Peyer's patch (tissue), 4 donors: ENCODE measurements at regions not wholly inside any gene's neighbourhood (a gene's known extent, or its start where the extent isn't known, plus 50 kb on each side); places are given as distances from the start of the nearest gene placed in this dataset.

ENCODE experiments used
- DNase-seq, 3 donors: peaks; one replicate each; pipeline ENCODE4 v3.0.0-alpha.2; 2017 to 2019
- H3K27ac ChIP-seq, 4 donors: fragments of 200-600 bp; sonication (generic); one replicate each; pipeline ENCODE4 v1.5.1; 2016 to 2019
- H3K27me3 ChIP-seq, 2 donors: fragments of 200-600 bp; sonication (generic); one replicate each; pipeline ENCODE4 v1.5.1; 2019
- H3K36me3 ChIP-seq, 3 donors: fragments of 200-600 bp; sonication (generic); one replicate each; pipeline ENCODE4 v1.5.1; 2016 to 2019
- H3K4me1 ChIP-seq, 4 donors: fragments of 200-600 bp; sonication (generic); one replicate each; pipeline ENCODE4 v1.5.1; 2016 to 2019
- H3K4me3 ChIP-seq, 4 donors: fragments of 200-600 bp; sonication (generic); 1 replicate in 3 of 4; 2 replicates in 1 of 4; pipeline ENCODE4 v1.5.1; 2016 to 2019; ENCODE audit warnings: mild to moderate bottlenecking in 1 of 4
- H3K9me3 ChIP-seq, 4 donors: fragments of 200-600 bp; sonication (generic); one replicate each; pipeline ENCODE4 v1.5.1; 2016 to 2019; ENCODE audit warnings: mild to moderate bottlenecking in 1 of 4
- CTCF ChIP-seq, 6 experiments: fragments of 450-650 bp in 4 of 6; fragments of 200-600 bp in 2 of 6; sonication (generic) in 1 of 6; IDR thresholded peaks; one replicate each; pipeline ENCODE4 v1.5.1; 2017 to 2019; ENCODE audit warnings: antibody characterized with exemption in 6 of 6, mild to moderate bottlenecking in 3 of 6, moderate library complexity in 1 of 6
- POLR2A ChIP-seq, 2 donors: fragments of 450-650 bp; IDR thresholded peaks; one replicate each; pipeline ENCODE4 v1.5.1; 2017; ENCODE audit warnings: antibody characterized with exemption in 2 of 2, mild to moderate bottlenecking in 2 of 2, moderate library complexity in 2 of 2

- Histone ChIP-seq H3K27me3 (no peaks in the 10 kb centered on the region), H3K36me3 (no peaks in the 10 kb centered on the region), H3K4me1 (no peaks in the 10 kb centered on the region), H3K4me3 (no peak overlapping the region), H3K9me3 (no peaks in the 10 kb centered on the region), H3K27ac (no peak overlapping the region)
- DNase-seq, result no peak
- TF ChIP-seq CTCF (IDR thresholded peaks at IDR 0.05) (no peak), POLR2A (IDR thresholded peaks at IDR 0.05) (no peak)
Observed at GRCh38 chr5:163878490-163878889, 373.1 kb downstream of the MAT2B start.

- H3K36me3 ChIP-seq, result no peaks in the 10 kb centered on the region
- no peak overlapping the region for H3K4me3 ChIP-seq
- no peak for TF ChIP-seq CTCF (IDR thresholded peaks at IDR 0.05)
- TF ChIP-seq POLR2A (IDR thresholded peaks at IDR 0.05), result no peak
- H3K27ac ChIP-seq, result no peak overlapping the region
- no peak for DNase-seq
- no peaks in the 10 kb centered on the region for H3K9me3 ChIP-seq
- H3K27me3 ChIP-seq, result no peaks in the 10 kb centered on the region
- H3K4me1 ChIP-seq, result no peaks in the 10 kb centered on the region
Observed at GRCh38 chr5:163880302-163880701, 374.9 kb downstream of the MAT2B start.

- Histone ChIP-seq H3K4me1 (no peaks in the 10 kb centered on the region), H3K27me3 (no peaks in the 10 kb centered on the region), H3K27ac (no peak overlapping the region), H3K9me3 (no peaks in the 10 kb centered on the region), H3K4me3 (no peak overlapping the region), H3K36me3 (no peaks in the 10 kb centered on the region)
- no peak for DNase-seq
- TF ChIP-seq POLR2A (IDR thresholded peaks at IDR 0.05) (no peak), CTCF (IDR thresholded peaks at IDR 0.05) (no peak)
Observed at GRCh38 chr5:163885117-163885516, 379.7 kb downstream of the MAT2B start.

GRCh38 chr5:163887854-163888253 is 382.4 kb downstream of the MAT2B start:
- no peaks in the 10 kb centered on the region for H3K27me3 ChIP-seq
- H3K4me3 ChIP-seq, result no peak overlapping the region
- H3K9me3 ChIP-seq, result no peaks in the 10 kb centered on the region
- no peak for DNase-seq
- H3K36me3 ChIP-seq, result no peaks in the 10 kb centered on the region
- H3K27ac ChIP-seq, result no peak overlapping the region
- TF ChIP-seq POLR2A (IDR thresholded peaks at IDR 0.05) (no peak), CTCF (IDR thresholded peaks at IDR 0.05) (no peak)
- H3K4me1 ChIP-seq, result no peaks in the 10 kb centered on the region

- H3K27ac ChIP-seq, result no peak overlapping the region
- no peaks in the 10 kb centered on the region for H3K9me3 ChIP-seq
- no peaks in the 10 kb centered on the region for H3K36me3 ChIP-seq
- DNase-seq, result no peak
- no peaks in the 10 kb centered on the region for H3K27me3 ChIP-seq
- TF ChIP-seq CTCF (IDR thresholded peaks at IDR 0.05) (no peak), POLR2A (IDR thresholded peaks at IDR 0.05) (no peak)
- no peaks in the 10 kb centered on the region for H3K4me1 ChIP-seq
- H3K4me3 ChIP-seq, result no peak overlapping the region
Observed at GRCh38 chr5:163888366-163888765, 382.9 kb downstream of the MAT2B start.

GRCh38 chr5:163889369-163889768 is 383.9 kb downstream of the MAT2B start:
- Histone ChIP-seq H3K4me1 (no peaks in the 10 kb centered on the region), H3K4me3 (no peak overlapping the region), H3K27me3 (no peaks in the 10 kb centered on the region)

More at GRCh38 chr5:163889369-163889768, 383.9 kb downstream of the MAT2B start:
- DNase-seq, result no peak
- Histone ChIP-seq H3K36me3 (no peaks in the 10 kb centered on the region), H3K9me3 (no peaks in the 10 kb centered on the region), H3K27ac (no peak overlapping the region)
- TF ChIP-seq POLR2A (IDR thresholded peaks at IDR 0.05) (no peak), CTCF (IDR thresholded peaks at IDR 0.05) (no peak)
